PC-9 (cell line): ENCODE measurements at regions not wholly inside any gene's neighbourhood (a gene's known extent, or its start where the extent isn't known, plus 50 kb on each side); places are given as distances from the start of the nearest gene placed in this dataset.

Experiments
- BruUV-seq: library from RNA; stranded (reverse); fragments of 400-500 nt; replicated peaks from 2 replicates; lab custom pipeline; 2021; lab: Mats Ljungman, UMichigan
- CTCF ChIA-PET: fragments of 300-600 bp; sonication (Branson Sonifier 250); formaldehyde crosslinking; loops from one replicate; lab custom pipeline; 2022; ENCODE audit warnings: antibody characterized with exemption; lab: Charles Lee
- POLR2A ChIA-PET: fragments of 300-600 bp; sonication (Branson Sonifier 250); formaldehyde crosslinking; loops from one replicate; lab custom pipeline; 2022; ENCODE audit warnings: antibody characterized with exemption; ENCODE audit not compliant: unreplicated experiment; lab: Charles Lee
- DNase-seq, 2 experiments: peaks; one replicate each; pipeline versions ENCODE4 v3.0.0 to v3.0.0-alpha.2; 2015 to 2022; ENCODE audit warnings: mixed read lengths in 1 of 2
- H2AFZ ChIP-seq: fragments of 200-600 bp; sonication (generic); 2 replicates; pipeline ENCODE4 v1.8.1; 2017; ENCODE audit warnings: antibody characterized with exemption
- H3F3A ChIP-seq: fragments of 200-600 bp; sonication (generic); 2 replicates; pipeline ENCODE4 v1.8.1; 2017; ENCODE audit warnings: antibody characterized with exemption, mild to moderate bottlenecking, low read depth; ENCODE audit not compliant: insufficient read depth
- H3K27ac ChIP-seq: fragments of 200-600 bp; sonication (generic); 2 replicates; pipeline ENCODE4 v1.6.1; 2016; ENCODE audit warnings: mixed run types
- H3K27me3 ChIP-seq: fragments of 200-600 bp; sonication (generic); 2 replicates; pipeline ENCODE4 v1.6.1; 2016; ENCODE audit warnings: low read depth, mixed run types; ENCODE audit not compliant: insufficient read depth
- H3K36me3 ChIP-seq: fragments of 200-600 bp; sonication (generic); 2 replicates; pipeline ENCODE4 v1.6.1; 2016; ENCODE audit warnings: low read depth, mixed run types
- H3K4me1 ChIP-seq: fragments of 200-600 bp; sonication (generic); replicated peaks from 2 replicates; pipeline ENCODE4 v1.6.1; 2016; ENCODE audit warnings: mixed run types; ENCODE audit not compliant: insufficient read depth
- H3K4me2 ChIP-seq: fragments of 200-600 bp; sonication (generic); 2 replicates; pipeline ENCODE4 v1.6.1; 2017; ENCODE audit warnings: mixed run types
- H3K4me3 ChIP-seq: fragments of 200-600 bp; sonication (generic); 2 replicates; pipeline ENCODE4 v1.6.1; 2016; ENCODE audit warnings: mixed run types
- H3K79me2 ChIP-seq: fragments of 200-600 bp; sonication (generic); 2 replicates; pipeline ENCODE4 v1.6.1; 2017; ENCODE audit warnings: low read depth, mixed run types
- H3K9me2 ChIP-seq: fragments of 200-600 bp; sonication (generic); 2 replicates; pipeline ENCODE4 v1.8.1; 2017; ENCODE audit warnings: mild to moderate bottlenecking; ENCODE audit not compliant: insufficient read depth
- H3K9me3 ChIP-seq: fragments of 200-600 bp; sonication (generic); 2 replicates; pipeline ENCODE4 v1.8.1; 2016; ENCODE audit warnings: low read depth; ENCODE audit not compliant: insufficient read depth
- H4K20me1 ChIP-seq: fragments of 200-600 bp; sonication (generic); 2 replicates; pipeline ENCODE4 v1.8.1; 2017; ENCODE audit not compliant: insufficient read depth
- EZH2 ChIP-seq: fragments of 200-600 bp; sonication (generic); IDR thresholded peaks from 2 replicates; pipeline ENCODE4 v1.8.0; 2017; ENCODE audit warnings: antibody characterized with exemption, low read depth
- intact Hi-C: fragments of 100-400 bp; cut with micrococcal nuclease; formaldehyde crosslinking; loops from one replicate; pipeline ENCODE4 v1.10.0; 2022; ENCODE audit not compliant: unreplicated experiment
- TF ChIP-seq, protein P1 (sequence below): fragments of 200-600 bp; sonication (generic); conservative IDR thresholded peaks from 2 replicates; pipeline ENCODE4 v1.6.1; 2017; ENCODE audit warnings: mixed run types, antibody characterized with exemption, mild to moderate bottlenecking, moderate library complexity

DNA sequence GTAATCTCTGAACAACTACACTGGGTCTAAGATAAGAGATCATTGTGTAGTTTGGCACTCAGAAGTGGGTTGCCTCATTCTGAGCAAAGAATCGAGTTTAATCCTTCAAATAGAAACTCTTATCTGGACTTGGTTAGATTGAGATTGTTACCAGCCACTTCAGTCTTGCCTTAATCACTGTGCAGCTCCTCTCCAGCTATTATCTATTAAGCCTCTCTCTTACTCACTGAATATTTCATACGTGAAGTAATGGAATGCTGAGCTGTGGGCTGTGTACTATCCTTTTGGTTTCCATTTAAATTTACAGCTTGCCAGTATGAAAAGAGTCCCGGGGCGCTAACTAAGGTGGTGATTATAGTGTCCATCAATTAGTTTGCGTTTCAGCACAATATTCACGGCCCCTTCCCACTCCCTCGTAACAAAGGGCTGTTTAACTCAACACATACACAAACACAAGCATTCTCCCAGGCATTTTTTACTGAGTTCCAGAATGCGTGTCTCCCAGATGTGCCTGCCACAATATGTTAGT, 65.7 kb upstream of the NCKAP5 start:
- H3K9me2 ChIP-seq = no peaks in the 10 kb centered on the region
- no peak for DNase-seq
- H3K4me2 ChIP-seq = no peak overlapping the region
- H3K36me3 ChIP-seq = no peaks in the 10 kb centered on the region
- H3K4me1 ChIP-seq = no peaks in the 10 kb centered on the region
- H2AFZ ChIP-seq = no peak overlapping the region
- H3F3A ChIP-seq = no peaks in the 10 kb centered on the region
- intact Hi-C loops = no loop called here
- no peak for TF ChIP-seq EZH2
- TF ChIP-seq, protein P1, sequence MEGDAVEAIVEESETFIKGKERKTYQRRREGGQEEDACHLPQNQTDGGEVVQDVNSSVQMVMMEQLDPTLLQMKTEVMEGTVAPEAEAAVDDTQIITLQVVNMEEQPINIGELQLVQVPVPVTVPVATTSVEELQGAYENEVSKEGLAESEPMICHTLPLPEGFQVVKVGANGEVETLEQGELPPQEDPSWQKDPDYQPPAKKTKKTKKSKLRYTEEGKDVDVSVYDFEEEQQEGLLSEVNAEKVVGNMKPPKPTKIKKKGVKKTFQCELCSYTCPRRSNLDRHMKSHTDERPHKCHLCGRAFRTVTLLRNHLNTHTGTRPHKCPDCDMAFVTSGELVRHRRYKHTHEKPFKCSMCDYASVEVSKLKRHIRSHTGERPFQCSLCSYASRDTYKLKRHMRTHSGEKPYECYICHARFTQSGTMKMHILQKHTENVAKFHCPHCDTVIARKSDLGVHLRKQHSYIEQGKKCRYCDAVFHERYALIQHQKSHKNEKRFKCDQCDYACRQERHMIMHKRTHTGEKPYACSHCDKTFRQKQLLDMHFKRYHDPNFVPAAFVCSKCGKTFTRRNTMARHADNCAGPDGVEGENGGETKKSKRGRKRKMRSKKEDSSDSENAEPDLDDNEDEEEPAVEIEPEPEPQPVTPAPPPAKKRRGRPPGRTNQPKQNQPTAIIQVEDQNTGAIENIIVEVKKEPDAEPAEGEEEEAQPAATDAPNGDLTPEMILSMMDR = no peak
- no peaks in the 10 kb centered on the region for H3K79me2 ChIP-seq
- POLR2A ChIA-PET = no interaction called here
- H3K9me3 ChIP-seq = no peaks in the 10 kb centered on the region
- no peak overlapping the region for H3K27ac ChIP-seq
- H3K4me3 ChIP-seq = no peak overlapping the region
- no TSS peak for BruUV-seq
- CTCF ChIA-PET = no interaction called here
- no peaks in the 10 kb centered on the region for H4K20me1 ChIP-seq
- no peaks in the 10 kb centered on the region; the same call in 1 of the 2 replicates for H3K27me3 ChIP-seq

DNA sequence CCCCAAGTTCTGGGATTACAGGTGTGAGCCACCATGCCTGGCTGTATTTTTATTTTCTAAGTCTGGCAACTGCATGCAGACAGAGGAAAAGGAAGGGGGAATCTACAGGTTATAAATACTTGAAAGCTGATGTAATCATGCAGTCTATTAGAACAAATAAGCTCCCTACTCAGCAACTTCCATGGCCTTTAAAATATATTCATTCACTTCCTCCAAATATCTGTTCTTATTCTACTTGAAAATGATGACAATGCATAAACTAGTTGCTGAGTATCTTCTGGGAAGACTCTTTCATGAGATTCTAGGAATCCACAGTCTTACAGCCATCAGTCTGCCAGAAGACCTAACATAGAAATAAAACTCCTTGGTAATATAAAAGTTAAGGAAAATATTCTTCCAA, 66.9 kb upstream of the NCKAP5 start:
- H3K9me3 ChIP-seq = no peaks in the 10 kb centered on the region
- no peaks in the 10 kb centered on the region for H3K4me1 ChIP-seq
- H4K20me1 ChIP-seq = no peaks in the 10 kb centered on the region
- intact Hi-C loops = no loop called here
- no peak overlapping the region for H3K4me2 ChIP-seq
- H3F3A ChIP-seq = no peaks in the 10 kb centered on the region
- POLR2A ChIA-PET = no interaction called here
- no peaks in the 10 kb centered on the region for H3K36me3 ChIP-seq
- H3K79me2 ChIP-seq = no peaks in the 10 kb centered on the region
- no peak overlapping the region for H3K27ac ChIP-seq
- TF ChIP-seq EZH2 = no peak
- TF ChIP-seq, protein P1 = no peak
- CTCF ChIA-PET = no interaction called here
- no TSS peak for BruUV-seq
- H3K4me3 ChIP-seq = no peak overlapping the region
- no peaks in the 10 kb centered on the region for H3K9me2 ChIP-seq
- H2AFZ ChIP-seq = no peak overlapping the region
- H3K27me3 ChIP-seq = no peaks in the 10 kb centered on the region; the same call in 1 of the 2 replicates
- DNase-seq = no peak

DNA sequence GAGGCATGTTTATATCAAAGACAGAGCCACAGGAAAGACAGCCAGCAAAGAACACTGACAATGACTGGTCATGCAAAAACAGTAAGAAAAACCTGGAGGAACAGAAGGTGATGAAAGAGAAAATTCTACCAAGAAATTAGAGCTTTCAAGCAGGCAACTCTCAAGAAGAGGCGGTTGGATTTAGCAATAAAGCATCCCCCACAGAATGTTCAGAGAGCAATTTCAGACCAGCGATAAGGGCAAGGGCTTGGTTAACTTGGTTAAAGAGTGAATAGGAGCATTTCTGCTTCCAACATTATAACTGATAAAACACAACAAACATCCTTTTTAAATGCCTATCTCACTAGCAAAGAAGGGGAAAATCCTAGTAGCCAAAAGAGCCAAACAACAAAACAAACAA, 68.0 kb upstream of the NCKAP5 start:
- Histone ChIP-seq H3K9me3 (no peaks in the 10 kb centered on the region), H3K4me2 (no peak overlapping the region), H2AFZ (no peak overlapping the region), H3K36me3 (no peaks in the 10 kb centered on the region), H3K27ac (no peak overlapping the region), H4K20me1 (no peaks in the 10 kb centered on the region), H3K9me2 (no peaks in the 10 kb centered on the region), H3F3A (no peaks in the 10 kb centered on the region), H3K4me3 (no peak overlapping the region), H3K27me3 (no peaks in the 10 kb centered on the region; the same call in 1 of the 2 replicates), H3K79me2 (no peaks in the 10 kb centered on the region), H3K4me1 (no peaks in the 10 kb centered on the region)
- intact Hi-C loops = no loop called here
- DNase-seq = no peak
- no TSS peak for BruUV-seq
- POLR2A ChIA-PET = no interaction called here
- CTCF ChIA-PET = no interaction called here
- TF ChIP-seq EZH2 = no peak
- TF ChIP-seq, protein P1 = no peak
